Suprapubic skin (tissue), 4 donors: ENCODE measurements at regions not wholly inside any gene's neighbourhood (a gene's known extent, or its start where the extent isn't known, plus 50 kb on each side); places are given as distances from the start of the nearest gene placed in this dataset.

Experiments
- DNase-seq, 2 donors: peaks; one replicate each; pipeline ENCODE4 v3.0.0-alpha.2; 2019; ENCODE audit warnings: low spot score in 2 of 2
- H3K27ac ChIP-seq: fragments of 200-600 bp; sonication (generic); one replicate; pipeline ENCODE4 v1.5.1; 2019
- H3K27me3 ChIP-seq: fragments of 200-600 bp; sonication (generic); one replicate; pipeline ENCODE4 v1.5.1; 2019
- H3K36me3 ChIP-seq: fragments of 200-600 bp; sonication (generic); one replicate; pipeline ENCODE4 v1.5.1; 2019
- H3K4me1 ChIP-seq: fragments of 200-600 bp; sonication (generic); one replicate; pipeline ENCODE4 v1.5.1; 2019
- H3K4me3 ChIP-seq: fragments of 200-600 bp; sonication (generic); one replicate; pipeline ENCODE4 v1.5.1; 2019; ENCODE audit warnings: mild to moderate bottlenecking
- H3K9me3 ChIP-seq: fragments of 200-600 bp; sonication (generic); one replicate; pipeline ENCODE4 v1.5.1; 2019
- CTCF ChIP-seq, 2 donors: fragments of 200-600 bp in 1 of 2; fragments of 450-650 bp in 1 of 2; sonication (generic) in 1 of 2; IDR thresholded peaks; one replicate each; pipeline ENCODE4 v1.5.1; 2016 to 2019; ENCODE audit warnings: antibody characterized with exemption in 2 of 2, mild to moderate bottlenecking in 1 of 2, moderate library complexity in 1 of 2
- EP300 ChIP-seq: sonication (generic); formaldehyde crosslinking; IDR thresholded peaks from one replicate; pipeline ENCODE4 v1.6.1; 2017; ENCODE audit warnings: antibody characterized with exemption
- POLR2A ChIP-seq, 2 donors: fragments of 450-650 bp; IDR thresholded peaks; one replicate each; pipeline ENCODE4 v1.6.1; 2017; ENCODE audit warnings: antibody characterized with exemption in 2 of 2, mild to moderate bottlenecking in 2 of 2, moderate library complexity in 2 of 2
- POLR2AphosphoS5 ChIP-seq, 3 donors: sonication (generic); formaldehyde crosslinking; IDR thresholded peaks; one replicate each; pipeline ENCODE4 v1.6.1; 2017; ENCODE audit warnings: antibody characterized with exemption in 3 of 3
- WGBS: methylation state at CpG from one replicate; pipeline ENCODE4 v1.1.5; 2018; 5-methylcytosine and 5-hydroxymethylcytosine counted together

GRCh38 chr4:4640692-4641091 lies 98.8 kb upstream of the STX18 start:
- DNase-seq, result no peak
- WGBS, result 59% methylated on average over 10 of the region's 10 CpGs
- Histone ChIP-seq H3K4me1 (peaks cover 6% of the 10 kb centered on the region), H3K27me3 (no peaks in the 10 kb centered on the region), H3K9me3 (no peaks in the 10 kb centered on the region), H3K27ac (no peak overlapping the region), H3K36me3 (no peaks in the 10 kb centered on the region), H3K4me3 (no peak overlapping the region)
- no peak for TF ChIP-seq CTCF (IDR thresholded peaks at IDR 0.05)
- no peak for TF ChIP-seq EP300
- no peak for TF ChIP-seq POLR2AphosphoS5 (IDR thresholded peaks at IDR 0.05)
- no peak for TF ChIP-seq POLR2A (IDR thresholded peaks at IDR 0.05)

- 83% methylated on average over 3 of the region's 3 CpGs for WGBS
Measured at GRCh38 chr4:4639370-4639769, 97.5 kb upstream of the STX18 start.

GRCh38 chr4:4637710-4638109 lies 95.9 kb upstream of the STX18 start:
- Histone ChIP-seq H3K9me3 (no peaks in the 10 kb centered on the region), H3K36me3 (no peaks in the 10 kb centered on the region), H3K4me3 (no peak overlapping the region), H3K27ac (no peak overlapping the region), H3K27me3 (no peaks in the 10 kb centered on the region), H3K4me1 (no peaks in the 10 kb centered on the region)
- no peak for TF ChIP-seq POLR2AphosphoS5 (IDR thresholded peaks at IDR 0.05)
- no peak for TF ChIP-seq CTCF (IDR thresholded peaks at IDR 0.05)
- WGBS, result 94% methylated on average over 5 of the region's 5 CpGs
- no peak for DNase-seq

More at GRCh38 chr4:4639370-4639769, 97.5 kb upstream of the STX18 start:
- H3K27ac ChIP-seq, result no peak overlapping the region
- H3K9me3 ChIP-seq, result no peaks in the 10 kb centered on the region
- no peak for DNase-seq
- H3K36me3 ChIP-seq, result no peaks in the 10 kb centered on the region
- no peak overlapping the region for H3K4me3 ChIP-seq
- H3K27me3 ChIP-seq, result no peaks in the 10 kb centered on the region
- peaks cover 4% of the 10 kb centered on the region for H3K4me1 ChIP-seq
- TF ChIP-seq CTCF (IDR thresholded peaks at IDR 0.05) (no peak), POLR2AphosphoS5 (IDR thresholded peaks at IDR 0.05) (no peak), EP300 (no peak), POLR2A (IDR thresholded peaks at IDR 0.05) (no peak)

GRCh38 chr4:4633431-4633830 lies 91.6 kb upstream of the STX18 start:
- TF ChIP-seq POLR2AphosphoS5 (IDR thresholded peaks at IDR 0.05) (no peak), POLR2A (IDR thresholded peaks at IDR 0.05) (no peak), EP300 (no peak), CTCF (IDR thresholded peaks at IDR 0.05) (no peak)
- WGBS, result 81% methylated on average over 3 of the region's 3 CpGs
- H3K36me3 ChIP-seq, result no peaks in the 10 kb centered on the region
- H3K9me3 ChIP-seq, result no peaks in the 10 kb centered on the region
- H3K27ac ChIP-seq, result no peak overlapping the region
- no peaks in the 10 kb centered on the region for H3K27me3 ChIP-seq
- DNase-seq, result no peak
- no peaks in the 10 kb centered on the region for H3K4me1 ChIP-seq
- H3K4me3 ChIP-seq, result no peak overlapping the region

GRCh38 chr4:4631150-4631549 lies 89.3 kb upstream of the STX18 start:
- H3K4me3 ChIP-seq, result no peak overlapping the region
- no peaks in the 10 kb centered on the region for H3K36me3 ChIP-seq
- no peaks in the 10 kb centered on the region for H3K27me3 ChIP-seq
- peaks cover 4% of the 10 kb centered on the region for H3K4me1 ChIP-seq
- TF ChIP-seq POLR2A (IDR thresholded peaks at IDR 0.05) (no peak), POLR2AphosphoS5 (IDR thresholded peaks at IDR 0.05) (no peak), EP300 (no peak), CTCF (IDR thresholded peaks at IDR 0.05) (no peak)
- H3K9me3 ChIP-seq, result no peaks in the 10 kb centered on the region
- no peak overlapping the region for H3K27ac ChIP-seq
- DNase-seq, result no peak
